Activated naive CD4-positive, alpha-beta T cell treated with anti-CD3 and anti-CD28 coated beads, Interleukin-2, amount 50 U/mL, for 24 hours (primary cell): ENCODE measurements at regions not wholly inside any gene's neighbourhood (a gene's known extent, or its start where the extent isn't known, plus 50 kb on each side); places are given as distances from the start of the nearest gene placed in this dataset.

ENCODE experiments used
- H3K27ac Mint-ChIP-seq: one replicate; pipeline ENCODE4 v1.8.0; 2021; ENCODE audit warnings: mild to moderate bottlenecking, mixed read lengths
- H3K27me3 Mint-ChIP-seq: one replicate; pipeline ENCODE4 v1.8.0; 2021; ENCODE audit warnings: mixed read lengths
- H3K36me3 Mint-ChIP-seq: one replicate; pipeline ENCODE4 v1.8.0; 2021; ENCODE audit warnings: mixed read lengths
- H3K4me1 Mint-ChIP-seq: one replicate; pipeline ENCODE4 v1.8.0; 2021; ENCODE audit warnings: mixed read lengths
- H3K4me3 Mint-ChIP-seq: one replicate; pipeline ENCODE4 v1.8.0; 2021; ENCODE audit warnings: mild to moderate bottlenecking, mixed read lengths
- H3K9me3 Mint-ChIP-seq: one replicate; pipeline ENCODE4 v1.8.0; 2021; ENCODE audit warnings: mixed read lengths

GRCh38 chr16:85563034-85563433 lies 50.1 kb upstream of the GSE1 start:
- no peak overlapping the region for H3K27ac Mint-ChIP-seq
- H3K36me3 Mint-ChIP-seq = no peaks in the 10 kb centered on the region
- H3K4me1 Mint-ChIP-seq = peaks cover 49% of the 10 kb centered on the region
- no peak overlapping the region for H3K4me3 Mint-ChIP-seq
- H3K27me3 Mint-ChIP-seq = no peaks in the 10 kb centered on the region
- no peaks in the 10 kb centered on the region for H3K9me3 Mint-ChIP-seq
